GM06990 (cell line): ENCODE measurements at regions not wholly inside any gene's neighbourhood (a gene's known extent, or its start where the extent isn't known, plus 50 kb on each side); places are given as distances from the start of the nearest gene placed in this dataset.
"Not testable (repeated sequence)": the region's sequence is repeated elsewhere in the genome, so short reads cannot be mapped to it uniquely, and the experiment has no call there.

Experiments
- DNase-seq: peaks from one replicate; pipeline ENCODE4 v3.0.0-alpha.2; 2011; ENCODE audit not compliant: insufficient read length; ENCODE audit errors: extremely low read depth
- H3K27me3 ChIP-seq: replicated peaks from 2 replicates; pipeline ENCODE4 v1.6.0; 2011; ENCODE audit warnings: low read length; ENCODE audit not compliant: control insufficient read depth, insufficient read depth
- H3K36me3 ChIP-seq: 2 replicates; pipeline ENCODE4 v1.5.1; 2011; ENCODE audit warnings: low read length; ENCODE audit not compliant: control insufficient read depth, insufficient read depth
- H3K4me3 ChIP-seq: replicated peaks from 2 replicates; pipeline ENCODE4 v1.5.1; 2011; ENCODE audit warnings: low read depth, mild to moderate bottlenecking, control low read depth, low read length
- TF ChIP-seq, protein P1 (sequence below): IDR thresholded peaks from 2 replicates; pipeline ENCODE4 v1.5.1; 2011; ENCODE audit warnings: low read length, control low read depth, mild to moderate bottlenecking, inconsistent platforms; ENCODE audit not compliant: insufficient read depth, poor library complexity, severe bottlenecking

DNA sequence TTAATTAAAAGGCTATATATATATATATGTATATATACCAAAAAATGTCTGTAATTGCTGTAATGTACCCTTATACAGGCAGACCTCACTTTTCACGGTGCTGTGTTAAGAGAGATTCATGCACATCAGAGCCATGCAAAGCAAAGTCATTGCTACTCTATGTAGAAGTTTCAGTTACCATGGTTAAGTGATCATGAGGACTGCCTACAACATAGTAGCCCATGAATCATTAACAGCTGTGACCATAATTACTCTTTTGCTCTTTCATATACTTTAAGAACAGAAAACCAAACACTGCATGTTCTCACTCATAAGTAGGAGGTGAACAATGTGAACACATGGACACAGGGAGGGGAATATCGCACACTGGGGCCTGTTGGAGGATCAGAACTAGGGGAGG, 225.3 kb upstream of the EPHA3 start:
- Histone ChIP-seq H3K4me3 (no peak overlapping the region), H3K27me3 (no peaks in the 10 kb centered on the region), H3K36me3 (no peaks in the 10 kb centered on the region)
- no peak for DNase-seq
- TF ChIP-seq, protein P1, sequence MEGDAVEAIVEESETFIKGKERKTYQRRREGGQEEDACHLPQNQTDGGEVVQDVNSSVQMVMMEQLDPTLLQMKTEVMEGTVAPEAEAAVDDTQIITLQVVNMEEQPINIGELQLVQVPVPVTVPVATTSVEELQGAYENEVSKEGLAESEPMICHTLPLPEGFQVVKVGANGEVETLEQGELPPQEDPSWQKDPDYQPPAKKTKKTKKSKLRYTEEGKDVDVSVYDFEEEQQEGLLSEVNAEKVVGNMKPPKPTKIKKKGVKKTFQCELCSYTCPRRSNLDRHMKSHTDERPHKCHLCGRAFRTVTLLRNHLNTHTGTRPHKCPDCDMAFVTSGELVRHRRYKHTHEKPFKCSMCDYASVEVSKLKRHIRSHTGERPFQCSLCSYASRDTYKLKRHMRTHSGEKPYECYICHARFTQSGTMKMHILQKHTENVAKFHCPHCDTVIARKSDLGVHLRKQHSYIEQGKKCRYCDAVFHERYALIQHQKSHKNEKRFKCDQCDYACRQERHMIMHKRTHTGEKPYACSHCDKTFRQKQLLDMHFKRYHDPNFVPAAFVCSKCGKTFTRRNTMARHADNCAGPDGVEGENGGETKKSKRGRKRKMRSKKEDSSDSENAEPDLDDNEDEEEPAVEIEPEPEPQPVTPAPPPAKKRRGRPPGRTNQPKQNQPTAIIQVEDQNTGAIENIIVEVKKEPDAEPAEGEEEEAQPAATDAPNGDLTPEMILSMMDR, result no peak

DNA sequence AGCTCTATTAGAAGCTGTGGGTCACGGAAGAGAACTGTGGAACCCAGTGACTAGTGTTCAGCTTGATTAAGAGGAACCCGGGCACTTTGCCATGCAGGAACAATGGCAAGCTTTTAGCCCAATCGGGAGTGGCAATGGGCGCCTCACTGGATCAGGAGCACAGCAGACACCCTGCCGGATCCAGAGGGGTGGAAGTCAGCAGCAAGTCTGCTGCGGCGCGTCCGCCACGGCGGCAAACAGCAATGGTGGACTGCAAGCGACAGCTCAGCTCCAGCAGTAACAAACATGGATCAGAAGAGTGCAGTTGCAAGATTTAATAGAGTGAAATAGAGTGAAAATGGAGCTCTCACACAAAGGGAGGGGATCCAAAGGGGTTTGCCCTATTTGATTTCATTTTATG, 220.8 kb upstream of the EPHA3 start:
- not testable (repeated sequence) for H3K27me3 ChIP-seq, H3K4me3 ChIP-seq, H3K36me3 ChIP-seq, DNase-seq

DNA sequence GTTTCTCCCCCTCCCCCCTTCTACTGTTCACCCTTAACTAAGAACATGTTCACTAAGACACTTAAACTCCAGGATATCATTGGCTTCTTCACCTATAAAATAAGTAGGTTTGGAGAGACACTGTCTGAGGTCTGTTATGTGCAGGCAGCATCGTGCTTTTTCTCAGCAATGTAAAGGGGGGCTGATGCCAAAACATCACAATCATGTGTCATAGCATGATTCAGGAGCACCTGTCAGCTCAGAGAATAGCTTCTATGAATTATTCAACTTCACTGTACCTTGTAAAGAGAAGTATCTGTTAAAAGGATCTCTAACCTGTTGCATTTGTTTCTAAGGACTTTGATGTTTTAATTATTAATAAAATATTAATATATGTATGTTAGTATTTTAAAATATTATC, 211.4 kb upstream of the EPHA3 start:
- TF ChIP-seq, protein P1, result no peak
- no peak overlapping the region for H3K4me3 ChIP-seq
- no peaks in the 10 kb centered on the region for H3K36me3 ChIP-seq
- no peak for DNase-seq
- H3K27me3 ChIP-seq, result no peaks in the 10 kb centered on the region

DNA sequence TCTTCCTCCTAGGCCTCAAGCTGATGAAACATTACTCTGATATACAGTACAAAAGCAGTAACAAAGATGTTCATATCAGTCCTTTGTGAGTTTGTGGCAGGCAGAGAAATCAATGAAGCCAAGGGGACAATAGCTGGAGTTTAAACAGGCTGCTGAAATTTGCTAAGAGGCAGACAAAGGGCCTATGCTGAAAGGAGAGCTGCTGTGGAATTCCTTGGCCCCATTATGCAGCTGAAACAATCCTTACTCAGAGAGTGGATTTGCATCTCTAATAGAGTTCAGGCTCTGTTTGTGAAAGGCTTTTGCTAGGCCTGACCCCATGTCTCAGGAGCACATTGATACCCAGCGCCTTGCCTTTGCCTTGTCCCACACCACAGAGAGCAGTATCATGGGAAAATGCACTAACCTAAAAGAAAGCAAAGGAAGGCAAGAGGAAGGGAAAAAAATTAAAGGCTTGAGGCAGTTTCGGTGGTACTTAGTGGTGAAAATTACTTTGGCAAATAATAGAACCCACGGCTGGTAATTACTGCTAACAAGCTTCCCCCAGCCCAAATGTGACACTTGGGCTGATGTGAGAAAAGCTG, 195.0 kb upstream of the EPHA3 start:
- H3K36me3 ChIP-seq, result no peaks in the 10 kb centered on the region
- H3K27me3 ChIP-seq, result no peaks in the 10 kb centered on the region
- no peak overlapping the region for H3K4me3 ChIP-seq
- no peak for DNase-seq
- TF ChIP-seq, protein P1, result no peak

DNA sequence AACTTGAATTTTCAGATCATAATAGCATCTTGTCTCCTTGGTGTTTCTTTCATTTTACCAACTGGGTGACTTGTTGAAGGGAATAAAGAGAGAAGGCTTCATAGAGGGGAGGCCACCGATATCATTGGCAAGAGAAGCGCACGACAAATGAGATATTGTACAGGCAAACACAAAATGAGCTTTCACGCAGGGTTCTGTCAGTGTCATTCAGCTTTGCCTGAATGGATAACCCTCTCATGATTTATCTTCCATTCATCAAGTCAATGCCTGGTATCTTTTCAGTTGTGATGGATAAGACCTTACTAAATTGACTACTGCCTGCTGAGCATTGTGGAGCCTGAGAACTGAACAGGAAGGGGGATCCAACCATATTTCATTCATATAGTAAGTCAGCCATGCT, 188.6 kb upstream of the EPHA3 start:
- H3K36me3 ChIP-seq, result no peaks in the 10 kb centered on the region
- TF ChIP-seq, protein P1, result no peak
- H3K27me3 ChIP-seq, result no peaks in the 10 kb centered on the region
- DNase-seq, result no peak
- no peak overlapping the region for H3K4me3 ChIP-seq

DNA sequence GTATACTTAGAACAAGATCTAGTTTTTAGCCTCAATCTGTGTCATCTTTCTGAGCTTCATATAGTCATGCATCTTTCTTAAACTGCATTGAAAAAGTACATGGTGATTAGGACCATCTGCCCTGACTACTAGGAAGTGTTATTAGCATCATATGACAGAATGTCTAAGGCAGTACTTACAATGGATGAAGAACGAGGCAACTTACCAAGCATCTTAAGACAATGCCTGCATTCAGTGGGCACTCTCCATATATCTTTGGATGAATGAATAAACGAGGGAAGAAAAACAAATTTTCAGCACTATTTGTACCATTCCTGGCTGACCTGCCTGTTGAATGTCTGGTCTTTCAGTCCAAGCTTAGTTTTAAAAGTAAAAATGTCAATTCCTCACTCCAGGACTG, 185.4 kb upstream of the EPHA3 start:
- no peaks in the 10 kb centered on the region for H3K27me3 ChIP-seq
- TF ChIP-seq, protein P1, result no peak
- DNase-seq, result no peak
- H3K36me3 ChIP-seq, result no peaks in the 10 kb centered on the region
- no peak overlapping the region for H3K4me3 ChIP-seq
